Trophoblast cell (in vitro differentiated cells and primary cell): ENCODE measurements at regions not wholly inside any gene's neighbourhood (a gene's known extent, or its start where the extent isn't known, plus 50 kb on each side); places are given as distances from the start of the nearest gene placed in this dataset.

Experiments used
- DNase-seq, 2 donors: peaks; one replicate each; pipeline ENCODE4 v3.0.0-alpha.2; 2016
- H2AFZ ChIP-seq: 2 replicates; pipeline ENCODE4 v1.6.1; 2013; ENCODE audit warnings: low read length, moderate library complexity, mild to moderate bottlenecking; ENCODE audit not compliant: insufficient read depth, poor library complexity
- H2AK5ac ChIP-seq: 2 replicates; pipeline ENCODE4 v1.6.1; 2013; ENCODE audit warnings: mild to moderate bottlenecking, low read length
- H2BK120ac ChIP-seq: 2 replicates; pipeline ENCODE4 v1.6.1; 2013; ENCODE audit warnings: low read length, mild to moderate bottlenecking, moderate library complexity; ENCODE audit not compliant: insufficient read depth, poor library complexity
- H2BK12ac ChIP-seq: 2 replicates; pipeline ENCODE4 v1.6.1; 2013; ENCODE audit warnings: mild to moderate bottlenecking, low read length, moderate library complexity
- H2BK5ac ChIP-seq: 2 replicates; pipeline ENCODE4 v1.6.1; 2013; ENCODE audit warnings: low read length, low read depth, moderate library complexity, mild to moderate bottlenecking; ENCODE audit not compliant: poor library complexity
- H3K14ac ChIP-seq: 2 replicates; pipeline ENCODE4 v1.6.1; 2013; ENCODE audit warnings: mild to moderate bottlenecking, low read length
- H3K18ac ChIP-seq: 2 replicates; pipeline ENCODE4 v1.6.1; 2013; ENCODE audit warnings: mild to moderate bottlenecking, low read length
- H3K23ac ChIP-seq: 2 replicates; pipeline ENCODE4 v1.6.1; 2013; ENCODE audit warnings: low read length
- H3K27ac ChIP-seq: 2 replicates; pipeline ENCODE4 v1.5.1; 2013; ENCODE audit warnings: low read depth, mild to moderate bottlenecking, inconsistent platforms, low read length, moderate library complexity
- H3K27me3 ChIP-seq: 2 replicates; pipeline ENCODE4 v1.6.1; 2013; ENCODE audit warnings: inconsistent platforms, mild to moderate bottlenecking, low read length, moderate library complexity; ENCODE audit not compliant: insufficient read depth
- H3K36me3 ChIP-seq, 2 experiments: 1 replicate in 1 of 2; 2 replicates in 1 of 2; pipeline ENCODE4 v1.6.1; 2013; ENCODE audit warnings: low read length in 2 of 2, mild to moderate bottlenecking in 2 of 2, moderate library complexity in 1 of 2; ENCODE audit not compliant: insufficient read depth in 2 of 2, control insufficient read depth in 1 of 2
- H3K4ac ChIP-seq: 2 replicates; pipeline ENCODE4 v1.6.1; 2013; ENCODE audit warnings: low read depth, mild to moderate bottlenecking, low read length, moderate library complexity
- H3K4me1 ChIP-seq, 2 experiments: 1 replicate in 1 of 2; 2 replicates in 1 of 2; pipeline ENCODE4 v1.6.1; 2013; ENCODE audit warnings: low read length in 2 of 2, mild to moderate bottlenecking in 2 of 2, moderate library complexity in 1 of 2; ENCODE audit not compliant: insufficient read depth in 2 of 2, control insufficient read depth in 1 of 2
- H3K4me2 ChIP-seq: 2 replicates; pipeline ENCODE4 v1.6.1; 2013; ENCODE audit warnings: inconsistent platforms, mild to moderate bottlenecking, low read length, moderate library complexity
- H3K4me3 ChIP-seq: 2 replicates; pipeline ENCODE4 v1.5.1; 2013; ENCODE audit warnings: mild to moderate bottlenecking, low read depth, low read length, inconsistent platforms
- H3K79me1 ChIP-seq: one replicate; pipeline ENCODE4 v1.6.1; 2013; ENCODE audit warnings: low read length
- H3K79me2 ChIP-seq: 2 replicates; pipeline ENCODE4 v1.6.1; 2013; ENCODE audit warnings: low read length, mild to moderate bottlenecking; ENCODE audit not compliant: control insufficient read depth, insufficient read depth, poor library complexity
- H3K9ac ChIP-seq: 2 replicates; pipeline ENCODE4 v1.6.1; 2013; ENCODE audit warnings: mild to moderate bottlenecking, low read length
- H3K9me3 ChIP-seq: 2 replicates; pipeline ENCODE4 v1.6.1; 2013; ENCODE audit warnings: low read depth, mild to moderate bottlenecking, control low read depth, inconsistent platforms, low read length; ENCODE audit not compliant: insufficient read depth
- H4K12ac ChIP-seq: 2 replicates; pipeline ENCODE4 v1.6.1; 2013; ENCODE audit warnings: low read depth, mild to moderate bottlenecking, low read length, moderate library complexity
- H4K8ac ChIP-seq: 2 replicates; pipeline ENCODE4 v1.6.1; 2013; ENCODE audit warnings: low read depth, mild to moderate bottlenecking, low read length, moderate library complexity
- H4K91ac ChIP-seq: one replicate; pipeline ENCODE4 v1.6.1; 2013; ENCODE audit warnings: low read depth, mild to moderate bottlenecking, low read length, moderate library complexity
- WGBS: extraction: QIAGEN DNeasy Blood & Tissue Kit; methylation state at CpG from one replicate; pipeline ENCODE4 v1.1.7; 2013; ENCODE audit warnings: missing lambda C conversion rate; ENCODE audit not compliant: insufficient read length, insufficient coverage; ENCODE audit errors: extremely low coverage; 5-methylcytosine and 5-hydroxymethylcytosine counted together

DNA sequence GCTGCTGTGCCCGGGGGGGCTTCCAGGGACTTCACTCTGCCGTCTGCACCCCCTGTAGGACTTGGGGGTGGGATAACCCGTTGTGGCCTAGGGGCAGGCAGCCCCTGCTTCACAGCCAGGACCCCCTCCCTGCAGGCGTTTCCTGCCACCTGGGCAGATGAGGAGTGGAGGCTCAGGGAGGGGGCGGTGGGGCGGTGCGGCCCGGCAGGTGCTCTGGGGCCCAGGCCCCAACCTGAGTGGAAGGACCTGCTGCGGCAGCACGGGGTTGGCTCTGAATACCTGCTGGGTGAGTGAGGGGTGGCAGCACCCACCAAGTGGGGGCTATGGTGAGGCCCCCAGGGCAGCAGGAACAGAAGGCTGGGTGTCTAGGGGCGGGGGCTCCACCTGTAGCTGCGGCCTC is 78.6 kb upstream of the TTC34 start:
- Histone ChIP-seq H4K12ac (no peak overlapping the region), H2BK5ac (no peak overlapping the region), H3K79me1 (no peaks in the 10 kb centered on the region), H3K4ac (no peak overlapping the region), H2BK120ac (no peak overlapping the region), H3K9me3 (peaks cover 30% of the 10 kb centered on the region), H4K91ac (no peak overlapping the region), H3K14ac (no peak overlapping the region), H2AFZ (no peak overlapping the region), H2BK12ac (no peak overlapping the region), H3K4me1 (no peaks in the 10 kb centered on the region), H2AK5ac (no peak overlapping the region), H3K4me2 (no peak overlapping the region), H3K18ac (no peak overlapping the region), H3K79me2 (no peaks in the 10 kb centered on the region), H3K27me3 (no peaks in the 10 kb centered on the region), H3K36me3 (no peaks in the 10 kb centered on the region), H3K4me3 (no peak overlapping the region), H4K8ac (no peak overlapping the region), H3K27ac (no peak overlapping the region), H3K23ac (no peak overlapping the region), H3K9ac (no peak overlapping the region)
- WGBS = no CpG with 5 or more reads among the region's 12 CpGs
- DNase-seq = no peak

DNA sequence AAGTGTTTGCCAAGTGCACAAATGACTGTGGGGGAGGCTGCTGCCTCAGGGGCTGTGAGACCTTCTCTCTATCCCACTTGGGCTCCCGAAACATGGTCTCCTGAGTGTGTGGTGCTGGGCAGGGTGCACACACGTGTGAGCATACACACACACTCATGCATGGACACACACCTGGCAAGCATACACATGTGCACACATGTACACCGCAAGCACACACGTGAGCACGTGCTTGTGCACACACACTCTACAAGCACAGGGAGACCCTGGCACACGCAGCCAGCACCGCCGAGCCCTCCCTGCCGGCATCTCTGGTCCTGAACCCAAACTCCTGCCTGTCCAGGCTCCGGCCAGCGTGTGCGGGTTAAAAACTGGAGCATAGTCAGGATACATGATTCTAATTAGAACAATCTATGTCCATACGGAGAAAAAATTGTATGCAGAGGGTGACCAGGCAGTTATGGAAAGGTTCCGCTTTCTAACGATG is 79.4 kb upstream of the TTC34 start:
- H2BK5ac ChIP-seq = no peak overlapping the region

DNA sequence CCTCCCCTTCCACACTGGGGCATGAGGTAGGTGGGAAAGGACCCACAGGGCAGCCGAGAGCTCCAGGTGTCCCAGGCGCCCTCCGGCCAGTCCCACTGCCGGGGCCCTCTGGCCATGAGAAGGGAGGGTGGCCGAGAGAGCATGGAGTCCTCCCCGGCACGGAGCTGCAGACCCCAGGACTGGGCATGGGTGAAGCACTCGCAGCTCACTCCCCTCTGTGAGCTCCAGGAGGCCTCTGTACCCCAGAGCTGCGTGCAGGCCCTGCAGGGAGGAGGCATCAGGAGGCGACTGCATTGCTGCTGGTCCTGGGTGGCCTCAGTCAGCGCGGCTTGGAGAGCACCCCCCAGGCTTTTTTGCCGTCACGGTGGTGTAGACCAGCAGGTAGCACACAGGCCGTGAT is 80.1 kb upstream of the TTC34 start:
- Histone ChIP-seq H3K18ac (no peak overlapping the region), H3K79me1 (no peaks in the 10 kb centered on the region), H3K4me1 (no peaks in the 10 kb centered on the region), H3K4me2 (no peak overlapping the region), H3K4ac (no peak overlapping the region), H2AK5ac (no peak overlapping the region), H4K91ac (no peak overlapping the region), H3K9me3 (peaks cover 27% of the 10 kb centered on the region), H2AFZ (no peak overlapping the region), H3K27me3 (no peaks in the 10 kb centered on the region), H3K23ac (no peak overlapping the region), H3K4me3 (no peak overlapping the region), H3K27ac (no peak overlapping the region), H2BK12ac (no peak overlapping the region), H2BK5ac (no peak overlapping the region), H3K36me3 (no peaks in the 10 kb centered on the region), H2BK120ac (no peak overlapping the region), H3K9ac (no peak overlapping the region), H4K12ac (no peak overlapping the region), H3K79me2 (no peaks in the 10 kb centered on the region), H4K8ac (no peak overlapping the region), H3K14ac (no peak overlapping the region)
- DNase-seq = no peak
- WGBS = no CpG with 5 or more reads among the region's 15 CpGs

More for the DNA sequence above, 79.4 kb upstream of the TTC34 start:
- no peak overlapping the region for H3K4me2 ChIP-seq
- no peaks in the 10 kb centered on the region for H3K79me2 ChIP-seq
- no peak overlapping the region for H3K27ac ChIP-seq
- no peak overlapping the region for H2BK12ac ChIP-seq
- no peak overlapping the region for H3K23ac ChIP-seq
- no peak overlapping the region for H3K4me3 ChIP-seq
- no peak overlapping the region for H4K91ac ChIP-seq
- no peak overlapping the region for H3K9ac ChIP-seq
- H2BK120ac ChIP-seq = no peak overlapping the region
- no peaks in the 10 kb centered on the region for H3K36me3 ChIP-seq
- no CpG with 5 or more reads among the region's 15 CpGs for WGBS
- H3K14ac ChIP-seq = no peak overlapping the region
- H4K12ac ChIP-seq = no peak overlapping the region
- no peak overlapping the region for H4K8ac ChIP-seq
- no peaks in the 10 kb centered on the region for H3K79me1 ChIP-seq
- H3K4ac ChIP-seq = no peak overlapping the region
- H3K18ac ChIP-seq = no peak overlapping the region
- H2AK5ac ChIP-seq = no peak overlapping the region
- H2AFZ ChIP-seq = no peak overlapping the region
- H3K27me3 ChIP-seq = no peaks in the 10 kb centered on the region
- peaks cover 24% of the 10 kb centered on the region for H3K9me3 ChIP-seq
- no peak for DNase-seq
- no peaks in the 10 kb centered on the region for H3K4me1 ChIP-seq

DNA sequence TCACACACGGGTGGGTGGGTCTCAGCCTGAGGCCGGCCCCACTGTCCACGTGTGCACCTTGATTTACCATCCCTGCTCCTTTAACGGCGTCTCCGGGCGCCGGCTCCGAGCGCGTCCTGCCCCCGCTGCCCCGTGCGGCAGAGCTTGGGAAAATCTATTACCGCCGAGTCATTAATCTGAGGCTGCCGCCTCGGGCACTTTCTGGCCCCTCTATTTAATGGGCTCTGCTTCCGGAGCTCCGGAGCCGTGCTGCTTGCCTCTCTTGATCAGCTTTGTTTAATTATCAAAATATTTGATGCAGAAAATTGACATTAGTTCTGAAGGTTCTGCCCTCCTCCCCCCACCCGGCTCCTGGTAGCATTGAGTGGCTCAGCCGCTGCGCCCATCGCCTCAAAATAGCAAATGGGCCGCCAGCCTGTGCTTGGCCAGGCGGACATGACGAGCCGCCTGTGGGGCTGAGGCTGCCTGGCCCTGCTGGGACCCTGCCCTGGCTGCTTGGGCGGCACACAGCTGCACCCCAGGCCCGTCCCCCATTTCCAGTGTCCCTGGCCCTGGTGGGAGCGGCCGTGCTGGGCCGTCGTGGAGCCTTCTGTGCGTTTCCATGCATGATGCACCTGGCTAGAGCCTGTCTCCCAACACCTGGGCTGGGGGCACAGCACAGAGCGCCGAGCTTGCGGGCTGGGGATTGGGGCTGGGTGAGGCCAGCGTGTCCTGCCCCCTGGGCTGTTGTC is 81.6 kb upstream of the TTC34 start:
- no peaks in the 10 kb centered on the region for H3K27me3 ChIP-seq
- no peaks in the 10 kb centered on the region for H3K4me1 ChIP-seq
- H4K12ac ChIP-seq = no peak overlapping the region
- no peak overlapping the region for H4K8ac ChIP-seq
- H3K18ac ChIP-seq = no peak overlapping the region
- no peak overlapping the region for H2AFZ ChIP-seq
- no peak overlapping the region for H3K23ac ChIP-seq
- H4K91ac ChIP-seq = no peak overlapping the region
- no peak overlapping the region for H3K4ac ChIP-seq
- H2AK5ac ChIP-seq = no peak overlapping the region
- no peak overlapping the region for H3K4me2 ChIP-seq
- peaks cover 33% of the 10 kb centered on the region for H3K9me3 ChIP-seq
- no peak overlapping the region for H2BK120ac ChIP-seq
- H2BK12ac ChIP-seq = no peak overlapping the region
- WGBS = no CpG with 5 or more reads among the region's 40 CpGs
- no peak overlapping the region for H3K27ac ChIP-seq
- no peak overlapping the region for H3K9ac ChIP-seq
- H3K79me1 ChIP-seq = no peaks in the 10 kb centered on the region
- no peak overlapping the region for H3K4me3 ChIP-seq
- no peak overlapping the region for H2BK5ac ChIP-seq
- no peaks in the 10 kb centered on the region for H3K79me2 ChIP-seq
- no peaks in the 10 kb centered on the region for H3K36me3 ChIP-seq
- no peak overlapping the region for H3K14ac ChIP-seq
- no peak for DNase-seq
